Endothelial cell of umbilical vein (primary cell): ENCODE measurements at regions not wholly inside any gene's neighbourhood (a gene's known extent, or its start where the extent isn't known, plus 50 kb on each side); places are given as distances from the start of the nearest gene placed in this dataset.

Source experiments
- BruUV-seq: library from RNA; stranded (reverse); fragments of 400-500 nt; replicated peaks from 2 replicates; lab custom pipeline; 2021; lab: Mats Ljungman, UMichigan
- CTCF ChIA-PET: fragments of 300-600, 350-600 bp; sonication (Branson Sonifier 250); formaldehyde crosslinking; loops from one replicate; lab custom pipeline; 2021; ENCODE audit warnings: antibody characterized with exemption, inconsistent platforms; lab: Charles Lee
- POLR2A ChIA-PET: fragments of 300-600, 350-600 bp; sonication (Branson Sonifier 250); formaldehyde crosslinking; loops from one replicate; lab custom pipeline; 2021; ENCODE audit warnings: antibody characterized with exemption, inconsistent platforms; lab: Charles Lee
- DNase-seq: peaks from one replicate; pipeline ENCODE4 v3.0.0-alpha.2; 2011; ENCODE audit warnings: low read depth, low spot score
- FAIRE-seq: peaks from 2 replicates; lab custom pipeline; 2011; peaks lifted over from hg19 to GRCh38; lab: Jason Lieb, UNC
- H2AFZ ChIP-seq: 2 replicates; pipeline ENCODE4 v1.6.0; 2012; ENCODE audit warnings: low read depth, low read length, control low read depth, inconsistent platforms
- H3K27ac ChIP-seq: 2 replicates; pipeline ENCODE4 v1.5.1; 2011; ENCODE audit warnings: low read depth, mild to moderate bottlenecking, control low read depth, low read length, moderate library complexity; ENCODE audit not compliant: insufficient read depth
- H3K27me3 ChIP-seq, 2 experiments: 2 replicates each; pipeline versions ENCODE4 v1.6.0 to v1.6.1; 2011; ENCODE audit warnings: low read length in 2 of 2, mixed read lengths in 1 of 2; ENCODE audit not compliant: control insufficient read depth in 2 of 2, insufficient read depth in 2 of 2
- H3K36me3 ChIP-seq, 2 experiments: 2 replicates in 1 of 2; 3 replicates in 1 of 2; pipeline ENCODE4 v1.5.1; 2011; ENCODE audit warnings: low read length in 2 of 2, mild to moderate bottlenecking in 1 of 2, moderate library complexity in 1 of 2; ENCODE audit not compliant: control insufficient read depth in 2 of 2, insufficient read depth in 2 of 2; ENCODE audit errors: extremely low read depth in 1 of 2
- H3K4me1 ChIP-seq: 3 replicates; pipeline ENCODE4 v1.5.1; 2011; ENCODE audit warnings: mild to moderate bottlenecking, low read length; ENCODE audit not compliant: control insufficient read depth, insufficient read depth; ENCODE audit errors: extremely low read depth
- H3K4me2 ChIP-seq: 2 replicates; pipeline ENCODE4 v1.6.1; 2011; ENCODE audit warnings: low read length, control low read depth, mixed read lengths; ENCODE audit not compliant: insufficient read depth
- H3K4me3 ChIP-seq, 3 experiments: fragments of 200-600 bp in 1 of 3; sonication (generic), shearing (Covaris generic) in 1 of 3; replicated peaks in 1 of 3; 2 replicates each; pipeline ENCODE4 v1.5.1; 2011 to 2016; ENCODE audit warnings: control low read depth in 3 of 3, low read length in 3 of 3, mild to moderate bottlenecking in 2 of 3, inconsistent platforms in 1 of 3, low read depth in 1 of 3, moderate library complexity in 1 of 3; ENCODE audit not compliant: insufficient read depth in 1 of 3
- H3K79me2 ChIP-seq: 2 replicates; pipeline ENCODE4 v1.6.0; 2012; ENCODE audit warnings: low read length, inconsistent platforms; ENCODE audit not compliant: control insufficient read depth, insufficient read depth
- H3K9ac ChIP-seq: replicated peaks from 2 replicates; pipeline ENCODE3; 2011; ENCODE audit warnings: low read length, control low read depth; ENCODE audit not compliant: insufficient read depth; ENCODE audit errors: extremely low read depth
- H3K9me1 ChIP-seq: replicated peaks from 3 replicates; pipeline ENCODE4 v1.6.0; 2011; ENCODE audit warnings: mild to moderate bottlenecking, low read length; ENCODE audit not compliant: control insufficient read depth, insufficient read depth; ENCODE audit errors: extremely low read depth
- H3K9me3 ChIP-seq: replicated peaks from 2 replicates; pipeline ENCODE4 v1.5.1; 2012; ENCODE audit warnings: low read length, inconsistent platforms; ENCODE audit not compliant: control insufficient read depth, insufficient read depth
- H4K20me1 ChIP-seq: replicated peaks from 2 replicates; pipeline ENCODE3; 2011; ENCODE audit warnings: mild to moderate bottlenecking, low read length; ENCODE audit not compliant: control insufficient read depth, insufficient read depth; ENCODE audit errors: extremely low read depth
- CTCF ChIP-seq, 2 donors: IDR thresholded peaks; 1 replicate in 1 of 2; 2 replicates in 1 of 2; pipeline ENCODE4 v1.5.1; 2011; ENCODE audit warnings: low read length in 2 of 2, mild to moderate bottlenecking in 2 of 2, moderate library complexity in 2 of 2, control low read depth in 1 of 2, inconsistent platforms in 1 of 2, low read depth in 1 of 2; ENCODE audit not compliant: insufficient read depth in 1 of 2; ENCODE audit errors: extremely low read depth in 1 of 2
- EZH2 ChIP-seq: IDR thresholded peaks from 2 replicates; pipeline ENCODE4 v1.6.1; 2012; ENCODE audit warnings: borderline replicate concordance, low read depth, mild to moderate bottlenecking, moderate library complexity, low read length, inconsistent platforms; ENCODE audit not compliant: severe bottlenecking
- FOS ChIP-seq: IDR thresholded peaks from 2 replicates; pipeline ENCODE4 v1.6.1; 2011; ENCODE audit warnings: mild to moderate bottlenecking, low read length, moderate library complexity, borderline replicate concordance; ENCODE audit not compliant: insufficient read depth
- GATA2 ChIP-seq: IDR thresholded peaks from 2 replicates; pipeline ENCODE4 v1.7.0; 2011; ENCODE audit warnings: low read depth, mild to moderate bottlenecking, moderate library complexity, mixed read lengths, low read length; ENCODE audit not compliant: insufficient read length, insufficient read depth
- JUN ChIP-seq: IDR thresholded peaks from 2 replicates; pipeline ENCODE4 v1.6.1; 2011; ENCODE audit warnings: borderline replicate concordance, low read depth; ENCODE audit not compliant: insufficient read length, insufficient read depth
- MAX ChIP-seq: IDR thresholded peaks from 2 replicates; pipeline ENCODE4 v1.6.1; 2011; ENCODE audit not compliant: insufficient read depth, insufficient read length
- MYC ChIP-seq: IDR thresholded peaks from one replicate; pipeline ENCODE4 v1.6.1; 2011; ENCODE audit warnings: mild to moderate bottlenecking, low read depth, low read length
- POLR2A ChIP-seq: IDR thresholded peaks from 2 replicates; pipeline ENCODE4 v1.6.1; 2012; ENCODE audit warnings: low read depth, mild to moderate bottlenecking, control low read depth, low read length
- POLR2AphosphoS5 ChIP-seq: IDR thresholded peaks from 2 replicates; pipeline ENCODE4 v1.6.1; 2012; ENCODE audit warnings: low read depth, mild to moderate bottlenecking, control low read depth, low read length, moderate library complexity; ENCODE audit not compliant: insufficient read depth
- dilution Hi-C: fragments of 300-500 bp; cut with MboI; formaldehyde crosslinking; loops from one replicate; pipeline ENCODE4 v1.15.0; 2019; ENCODE audit warnings: low sequenced_read_pairs; ENCODE audit not compliant: extremely low pct_ligation_motif_present
- intact Hi-C: fragments of 100-400 bp; cut with micrococcal nuclease; formaldehyde crosslinking; loops from one replicate; pipeline ENCODE4 v1.10.0; 2022

- no peaks in the 10 kb centered on the region for H3K27me3 ChIP-seq
- no peaks in the 10 kb centered on the region for H3K79me2 ChIP-seq
- no peak overlapping the region for H2AFZ ChIP-seq
- ChIA-PET CTCF (no interaction called here), POLR2A (no interaction called here)
- H3K9me3 ChIP-seq, result no peaks in the 10 kb centered on the region
- dilution Hi-C loops, result no loop called here
- no peaks in the 10 kb centered on the region for H3K4me1 ChIP-seq
- H3K9me1 ChIP-seq, result no peaks in the 10 kb centered on the region
- no peak overlapping the region for H3K4me2 ChIP-seq
- TF ChIP-seq POLR2AphosphoS5, result no peak
- TF ChIP-seq CTCF (IDR thresholded peaks at IDR 0.05; ENCODE audit: extremely low read depth in 1 of 2, insufficient read depth in 1 of 2, low read depth in 1 of 2, low read length in 2 of 2), result no peak
- no peak for TF ChIP-seq EZH2
- no peak for TF ChIP-seq GATA2
- no peak for TF ChIP-seq FOS
- TF ChIP-seq POLR2A, result no peak
- no peak for TF ChIP-seq JUN
- TF ChIP-seq MYC, result no peak
- H3K27ac ChIP-seq, result no peak overlapping the region
- H3K36me3 ChIP-seq, result no peaks in the 10 kb centered on the region
- no peaks in the 10 kb centered on the region for H4K20me1 ChIP-seq
- H3K4me3 ChIP-seq, result no peak overlapping the region
- no TSS peak for BruUV-seq
- FAIRE-seq (no peak), DNase-seq (no peak)
- no peak overlapping the region for H3K9ac ChIP-seq
- intact Hi-C loops, result no loop called here
Measured at GRCh38 chr10:121101561-121101960, 250.4 kb downstream of the WDR11 start.

GRCh38 chr10:121102706-121103105 lies 251.5 kb downstream of the WDR11 start:
- no peaks in the 10 kb centered on the region for H3K36me3 ChIP-seq
- dilution Hi-C loops (no loop called here), intact Hi-C loops (no loop called here)
- no peaks in the 10 kb centered on the region for H3K79me2 ChIP-seq
- DNase-seq (no peak), FAIRE-seq (no peak)
- ChIA-PET CTCF (no interaction called here), POLR2A (no interaction called here)
- no TSS peak for BruUV-seq
- no peak overlapping the region for H3K4me3 ChIP-seq
- no peak overlapping the region for H3K27ac ChIP-seq
- no peaks in the 10 kb centered on the region for H3K4me1 ChIP-seq
- no peak for TF ChIP-seq MAX
- no peak for TF ChIP-seq JUN
- TF ChIP-seq GATA2, result no peak
- no peak for TF ChIP-seq POLR2AphosphoS5
- TF ChIP-seq CTCF (IDR thresholded peaks at IDR 0.05; ENCODE audit: extremely low read depth in 1 of 2, insufficient read depth in 1 of 2, low read depth in 1 of 2, low read length in 2 of 2), result no peak
- TF ChIP-seq POLR2A, result no peak
- no peak for TF ChIP-seq MYC
- TF ChIP-seq EZH2, result no peak
- no peak for TF ChIP-seq FOS
- H3K9me3 ChIP-seq, result no peaks in the 10 kb centered on the region
- no peak overlapping the region for H2AFZ ChIP-seq
- H3K4me2 ChIP-seq, result no peak overlapping the region
- H3K9ac ChIP-seq, result no peak overlapping the region
- no peaks in the 10 kb centered on the region for H3K27me3 ChIP-seq
- no peaks in the 10 kb centered on the region for H4K20me1 ChIP-seq
- no peaks in the 10 kb centered on the region for H3K9me1 ChIP-seq
